Right ventricle myocardium superior (tissue), 1 donor: ENCODE measurements at regions not wholly inside any gene's neighbourhood (a gene's known extent, or its start where the extent isn't known, plus 50 kb on each side); places are given as distances from the start of the nearest gene placed in this dataset.
"Not testable (repeated sequence)": the region's sequence is repeated elsewhere in the genome, so short reads cannot be mapped to it uniquely, and the experiment has no call there.

ENCODE experiments used
- ATAC-seq: fragments of 200-7000 bp; cut with Tn5 transposase; one replicate; pipeline ENCODE4 v1.9.1; 2020; ENCODE audit warnings: mild to moderate bottlenecking; ENCODE audit not compliant: poor library complexity
- DNase-seq: peaks from one replicate; pipeline ENCODE4 v3.0.0-alpha.2; 2020
- intact Hi-C: fragments of 100-400 bp; cut with DNase I; formaldehyde crosslinking; loops from one replicate; pipeline ENCODE4 v1.11.2; 2022
- donor health status: DM: no; HTN: yes; CAD: no; lungs with severe emphysema.

DNA sequence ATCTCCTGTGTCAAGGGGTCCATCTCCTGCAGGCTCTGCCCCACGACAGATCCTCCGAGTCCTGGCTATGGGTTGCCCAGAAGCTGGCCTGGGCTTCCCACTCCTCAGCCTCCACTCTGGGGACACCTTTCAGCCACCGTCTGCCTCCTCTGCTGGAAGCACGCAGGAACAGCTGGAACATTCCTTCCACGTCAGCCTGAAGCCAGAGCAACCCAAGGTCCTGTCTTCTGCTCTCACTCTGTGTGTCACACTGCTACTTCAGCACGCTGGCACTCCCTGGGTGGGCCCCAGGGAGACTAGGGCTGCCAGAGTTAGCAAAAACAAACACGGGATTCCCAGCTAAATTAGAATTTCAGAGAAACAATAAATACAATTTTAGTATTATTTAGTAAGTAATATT is 148.8 kb downstream of the HRH4 start:
- ATAC-seq (no peak), DNase-seq (no peak)
- intact Hi-C loops = loop anchor here (10.0 kb wide), 1 partner anchor 66 kb away; no protein-coding TSS in a partner anchor

DNA sequence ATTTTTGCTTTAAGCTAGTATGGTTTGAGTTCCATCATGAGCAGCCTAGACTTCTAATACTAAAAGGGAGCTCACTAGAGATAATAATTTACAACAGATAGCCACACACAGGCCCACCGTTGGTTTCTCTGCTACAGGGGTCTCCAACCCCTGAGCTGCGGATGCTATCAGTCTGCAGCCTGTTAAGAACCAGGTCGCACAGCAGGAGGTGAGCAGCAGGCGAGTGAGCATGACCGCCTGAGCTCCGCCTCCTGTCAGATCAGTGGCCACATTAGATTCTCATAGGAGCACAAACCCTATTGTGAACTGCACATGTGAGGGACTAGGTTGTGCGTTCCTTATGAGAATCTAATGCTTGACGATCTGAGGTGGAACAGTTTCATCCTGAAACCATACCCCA is 150.6 kb downstream of the HRH4 start:
- intact Hi-C loops = no loop called here
- no peak for DNase-seq
- no peak for ATAC-seq

DNA sequence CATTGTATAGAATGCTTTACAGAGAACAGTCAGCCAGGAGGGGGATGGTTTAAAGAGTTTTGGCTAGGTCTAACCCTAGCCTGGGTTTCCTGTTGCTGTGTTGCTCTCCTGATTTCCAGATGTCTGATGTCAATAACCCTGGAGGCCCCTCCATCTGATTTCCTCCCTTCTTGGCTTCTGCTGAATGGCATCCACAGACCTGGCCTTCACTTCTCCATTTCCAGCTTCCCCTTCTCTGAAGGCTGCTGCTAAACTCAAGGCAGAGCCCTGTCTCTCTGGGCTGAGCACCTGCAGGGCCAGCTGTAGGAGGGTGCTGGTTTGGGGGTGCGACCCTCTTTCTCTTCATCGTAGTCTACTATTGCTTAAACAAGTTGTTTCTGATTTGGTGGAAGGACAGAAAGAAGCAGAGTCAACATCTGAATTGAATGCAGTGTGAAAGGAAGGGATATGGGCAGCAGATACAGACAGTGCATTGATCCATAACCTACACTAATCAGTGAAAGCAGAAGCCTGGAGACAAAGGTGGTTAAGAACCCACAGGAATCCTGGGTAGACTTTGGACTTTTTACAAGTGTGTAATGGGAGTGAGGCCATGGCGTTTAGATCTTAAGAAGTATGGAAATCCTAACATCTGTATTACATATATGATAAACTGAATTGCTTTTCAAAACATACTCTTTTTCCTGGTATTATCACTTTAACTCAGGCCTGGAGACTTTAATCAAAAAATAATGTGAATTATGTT is 153.6 kb downstream of the HRH4 start:
- DNase-seq (no peak), ATAC-seq (no peak)
- intact Hi-C loops = no loop called here

DNA sequence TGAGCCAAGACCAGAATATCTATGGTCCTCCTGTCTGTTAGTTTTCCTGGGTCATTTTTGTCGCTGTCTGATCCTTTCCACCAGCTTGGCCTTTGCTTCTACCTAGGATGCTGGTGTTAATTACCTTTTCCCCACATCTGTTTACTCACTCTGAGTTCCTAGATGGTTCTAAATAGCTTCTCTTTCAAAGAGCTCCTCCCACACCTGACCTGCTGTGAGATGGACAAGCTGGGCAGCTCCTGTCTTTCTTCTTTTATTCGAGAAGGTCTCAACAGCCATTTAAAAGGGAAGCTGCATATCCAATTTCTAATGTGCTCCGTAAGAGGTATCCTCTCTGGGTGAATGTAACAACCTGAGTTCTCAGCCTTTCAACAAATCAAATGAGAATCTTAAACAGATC is 156.2 kb downstream of the HRH4 start:
- DNase-seq (no peak), ATAC-seq (no peak)
- intact Hi-C loops = no loop called here

DNA sequence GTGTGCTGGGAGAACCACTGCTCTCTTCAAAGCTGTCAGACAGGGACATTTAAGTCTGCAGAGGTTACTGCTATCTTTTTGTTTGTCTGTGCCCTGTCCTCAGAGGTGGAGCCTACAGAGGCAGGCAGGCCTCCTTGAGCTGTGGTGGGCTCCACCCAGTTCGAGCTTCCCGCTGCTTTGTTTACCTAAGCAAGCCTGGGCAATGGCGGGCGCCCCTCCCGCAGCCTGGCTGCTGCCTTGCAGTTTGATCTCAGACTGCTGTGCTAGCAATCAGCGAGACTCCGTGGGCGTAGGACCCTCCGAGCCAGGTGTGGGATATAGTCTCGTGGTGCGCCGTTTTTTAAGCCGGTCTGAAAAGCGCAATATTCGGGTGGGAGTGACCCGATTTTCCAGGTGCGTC is 164.0 kb downstream of the HRH4 start:
- DNase-seq, intact Hi-C loops, ATAC-seq: not testable (repeated sequence)

DNA sequence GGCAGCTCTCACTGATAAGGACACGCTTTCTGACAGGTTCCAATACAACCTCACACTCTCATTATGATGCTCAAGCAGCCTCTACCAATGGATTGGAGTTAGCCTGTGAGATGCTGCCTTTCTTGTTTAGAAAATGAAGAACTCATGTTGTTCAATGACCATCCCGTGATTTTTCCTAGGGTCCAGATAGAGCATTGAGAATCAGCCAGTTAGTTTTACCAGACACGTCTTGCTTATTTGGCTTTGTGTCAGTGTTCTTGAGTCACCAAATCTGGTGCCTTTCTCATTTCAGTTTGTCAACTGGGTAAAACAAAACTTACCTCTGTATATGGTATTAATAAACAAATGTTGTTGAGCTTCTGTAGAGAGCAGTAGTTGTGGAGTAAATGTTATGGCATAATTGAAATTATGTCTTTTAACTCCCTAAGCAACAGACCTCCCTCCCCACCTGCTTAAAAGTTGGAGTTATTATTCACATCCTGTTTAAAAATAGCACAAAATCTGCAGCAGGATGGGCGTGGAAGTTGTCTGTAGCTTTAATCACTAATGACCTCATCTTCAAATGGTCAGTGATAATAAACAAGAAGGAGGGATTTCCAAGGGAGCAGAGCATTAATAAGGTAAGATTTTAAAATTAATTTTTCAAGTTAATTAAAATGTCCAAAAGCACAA is 167.3 kb downstream of the HRH4 start:
- intact Hi-C loops = no loop called here
- ATAC-seq (peak; percentile 18), DNase-seq (no peak)

DNA sequence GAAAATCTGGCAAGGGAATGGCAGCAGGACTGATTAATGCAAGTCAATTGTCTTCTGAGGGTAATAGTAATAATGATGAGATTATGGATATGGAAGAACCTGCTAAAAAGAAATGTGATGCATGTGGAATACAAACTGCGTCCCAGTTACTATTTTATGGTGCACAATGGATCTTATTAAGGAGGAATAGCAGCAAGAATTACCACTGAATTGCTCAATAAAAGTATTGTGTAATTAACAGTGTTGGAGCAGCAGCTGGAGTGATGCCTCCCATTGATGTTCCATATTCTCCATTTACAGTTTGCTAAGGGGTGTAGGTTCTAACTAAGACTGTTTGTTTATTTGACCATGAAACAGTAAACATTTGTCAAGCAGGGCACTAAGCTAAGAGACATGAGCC is 167.9 kb downstream of the HRH4 start:
- ATAC-seq (peak; percentile 51), DNase-seq (no peak)
- intact Hi-C loops = no loop called here

DNA sequence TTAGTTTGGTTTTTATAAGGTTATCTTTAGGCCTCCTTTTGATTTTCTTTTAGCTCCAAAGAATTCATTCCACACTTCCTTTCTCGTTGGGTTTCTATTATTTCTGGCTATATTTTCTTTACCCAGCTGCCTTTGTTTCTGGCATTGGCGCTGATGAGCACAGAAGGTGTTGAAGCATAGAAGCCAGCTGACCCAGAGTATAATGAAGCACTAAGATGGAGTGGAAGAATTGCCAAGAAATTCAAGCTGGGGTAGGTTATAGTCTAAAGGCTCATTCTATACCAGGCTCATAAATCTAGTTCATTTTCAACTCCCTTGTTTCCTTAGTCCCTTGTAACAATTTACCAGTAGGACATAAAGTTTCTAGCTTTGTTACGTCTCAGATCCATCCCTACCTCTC is 169.5 kb downstream of the HRH4 start:
- ATAC-seq (no peak), DNase-seq (no peak)
- intact Hi-C loops = no loop called here

DNA sequence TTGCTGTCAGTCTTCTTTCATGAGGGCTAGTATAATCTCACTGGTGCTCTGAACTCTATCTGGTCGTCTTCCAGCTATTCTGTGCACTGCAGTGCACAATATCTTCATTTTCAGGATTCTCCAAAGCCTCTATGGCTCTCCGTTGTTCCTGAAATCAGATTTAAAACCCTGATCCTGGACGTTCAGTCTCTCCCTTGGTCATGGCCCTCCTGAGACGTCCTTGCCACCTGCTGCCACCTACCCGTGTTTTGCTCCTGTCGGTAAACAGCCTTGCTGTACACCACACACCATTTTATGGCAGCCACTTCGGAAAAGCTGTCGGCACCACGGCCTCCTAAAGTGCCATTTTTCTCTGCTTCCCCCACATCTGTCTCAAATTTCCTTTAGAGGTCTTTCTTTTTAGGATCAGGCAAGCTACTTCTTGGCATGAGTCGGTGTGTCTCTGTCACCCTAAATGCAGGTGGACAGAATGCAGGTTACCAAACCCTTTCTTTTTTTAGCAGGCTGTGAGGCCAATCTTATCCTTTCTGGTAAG is 170.0 kb downstream of the HRH4 start:
- intact Hi-C loops = no loop called here
- no peak for ATAC-seq
- no peak for DNase-seq

DNA sequence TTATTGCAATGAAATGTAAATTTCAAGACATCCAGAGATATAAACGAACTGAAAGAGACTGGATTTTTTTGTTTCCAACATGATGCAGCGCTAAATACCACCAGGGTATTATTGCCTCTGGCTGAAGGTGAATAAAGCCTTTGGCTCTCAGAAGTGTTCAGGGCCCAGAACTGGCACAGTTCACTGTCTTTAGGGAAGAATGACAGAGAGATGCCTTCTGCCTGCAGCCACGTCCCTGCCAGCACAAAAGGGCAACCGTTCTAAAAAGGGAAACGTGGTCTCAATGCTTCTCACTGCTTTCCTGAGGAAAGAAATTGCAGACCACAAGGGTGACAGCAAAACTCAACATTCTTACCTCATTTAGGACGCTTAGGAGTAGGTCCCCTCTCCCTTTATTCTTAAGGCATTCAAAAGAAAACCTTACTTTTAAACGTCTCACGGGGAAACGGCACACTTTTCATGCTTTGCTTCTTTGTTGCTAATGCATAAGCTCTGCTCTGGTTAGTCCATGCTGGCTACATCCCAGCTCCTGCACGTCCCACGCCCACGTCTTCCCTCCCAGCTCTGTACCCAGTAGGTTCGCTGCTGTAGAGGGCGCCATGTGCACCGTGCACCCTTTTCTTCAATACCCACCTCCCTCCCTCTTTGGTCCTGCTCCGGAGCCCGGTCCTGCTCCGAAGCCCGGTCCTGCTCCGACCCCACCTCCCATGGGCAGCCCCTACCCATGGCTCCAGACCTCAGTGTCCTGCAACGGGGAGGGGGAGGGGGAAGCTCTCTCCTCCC is 171.0 kb downstream of the HRH4 start:
- DNase-seq (no peak), ATAC-seq (peak; percentile 72)
- intact Hi-C loops = no loop called here

DNA sequence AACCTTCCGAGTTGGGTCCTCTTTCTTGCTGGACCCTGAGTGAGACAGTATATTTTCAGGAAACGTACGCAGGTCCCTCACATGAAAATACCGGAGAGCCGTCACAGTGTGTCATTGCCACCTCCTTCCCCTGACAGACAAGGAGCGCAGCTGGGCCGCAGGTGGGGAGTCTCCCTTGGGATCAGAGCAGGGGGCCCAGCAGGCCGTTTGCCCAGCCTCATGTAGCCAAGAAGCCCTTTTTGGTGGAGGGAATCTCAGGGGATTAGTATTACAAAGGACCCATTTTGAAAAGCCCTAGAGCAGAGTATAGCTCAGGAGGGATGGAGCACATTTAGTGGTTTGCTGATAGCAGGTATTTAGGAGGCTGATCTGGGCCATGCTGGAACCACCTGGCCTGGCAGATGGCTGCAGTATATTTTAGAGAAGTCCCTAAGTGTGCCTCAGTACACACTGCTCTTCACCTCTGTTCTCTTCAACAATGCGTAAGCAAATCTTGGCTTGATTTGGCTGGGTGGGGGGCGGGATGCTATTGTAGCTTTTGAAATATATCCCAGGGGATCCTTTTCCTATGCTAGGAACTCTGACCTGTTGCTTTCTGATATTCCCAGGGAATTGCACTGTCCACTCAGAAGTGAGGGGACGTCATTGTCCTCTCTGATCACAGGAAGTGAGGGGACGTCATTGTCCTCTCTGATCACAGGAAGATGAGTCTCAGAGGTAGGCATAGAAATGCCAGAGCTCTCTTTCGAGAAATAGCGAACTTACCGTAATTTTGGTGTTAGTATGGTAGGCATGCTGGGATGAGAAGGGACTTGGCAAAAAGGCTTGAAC is 171.9 kb downstream of the HRH4 start:
- intact Hi-C loops = no loop called here

DNA sequence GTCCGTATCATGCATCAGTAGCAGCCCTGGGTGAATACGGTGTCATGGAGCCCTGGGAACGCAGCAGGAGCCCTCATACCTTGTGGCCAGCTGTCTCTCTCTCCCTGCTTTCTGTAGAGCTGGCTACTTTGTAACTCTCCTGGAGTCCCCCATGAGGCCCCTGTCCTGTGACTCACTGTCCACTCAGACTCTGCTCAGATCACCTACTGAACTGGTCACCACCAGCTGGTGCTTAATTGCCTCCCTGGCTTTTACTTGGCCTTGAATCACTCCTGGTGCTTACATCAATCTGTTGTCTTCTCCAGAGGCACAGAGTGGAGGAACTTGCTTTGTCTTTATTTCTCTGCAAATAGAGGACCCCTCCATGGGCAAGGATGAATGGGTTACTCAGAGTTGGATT is 172.7 kb downstream of the HRH4 start:
- no peak for ATAC-seq
- no peak for DNase-seq
- intact Hi-C loops = no loop called here

More for the DNA sequence above, 171.9 kb downstream of the HRH4 start:
- DNase-seq (no peak), ATAC-seq (no peak)

DNA sequence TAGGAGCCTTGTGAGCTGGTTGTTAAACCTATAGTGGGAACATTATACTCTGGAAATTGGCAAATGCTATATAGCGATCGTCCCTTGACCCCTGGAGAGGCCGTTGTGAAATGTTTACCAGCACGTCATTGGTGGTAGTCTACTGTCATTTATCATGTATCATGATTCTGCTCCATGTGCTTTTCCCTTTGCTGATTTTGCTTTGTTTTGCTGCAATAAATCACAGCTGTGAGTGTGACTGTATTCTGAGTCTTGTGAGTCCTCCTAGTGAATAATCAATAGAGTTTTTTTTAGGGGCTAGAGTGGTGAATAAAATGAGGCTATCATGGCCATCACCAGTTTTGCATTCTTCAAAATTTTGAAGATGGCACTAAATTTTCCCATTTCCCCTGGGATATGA is 189.1 kb downstream of the HRH4 start:
- no peak for ATAC-seq
- intact Hi-C loops = no loop called here

DNA sequence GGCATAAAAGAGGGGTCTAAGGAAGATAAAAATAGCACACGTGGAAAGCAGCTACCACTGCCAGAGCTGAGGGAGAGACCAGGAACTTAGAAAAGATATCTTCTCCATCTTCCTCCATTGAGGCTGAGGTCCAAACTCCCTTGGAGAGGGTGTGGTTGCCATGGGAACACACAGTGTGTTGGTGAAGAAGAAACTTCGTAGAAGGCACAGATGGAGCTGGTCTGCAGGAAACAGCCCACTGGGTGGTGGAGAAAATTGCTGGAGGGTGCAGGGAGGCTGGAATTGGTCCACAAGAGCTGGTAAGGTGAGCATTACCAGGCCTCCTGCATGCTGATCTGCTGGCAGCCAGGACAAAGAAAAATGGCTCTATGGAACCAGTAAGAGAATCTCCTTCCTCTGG is 191.0 kb downstream of the HRH4 start:
- ATAC-seq = no peak
- DNase-seq = no peak
- intact Hi-C loops = no loop called here

More for the DNA sequence above, 189.1 kb downstream of the HRH4 start:
- DNase-seq = no peak

DNA sequence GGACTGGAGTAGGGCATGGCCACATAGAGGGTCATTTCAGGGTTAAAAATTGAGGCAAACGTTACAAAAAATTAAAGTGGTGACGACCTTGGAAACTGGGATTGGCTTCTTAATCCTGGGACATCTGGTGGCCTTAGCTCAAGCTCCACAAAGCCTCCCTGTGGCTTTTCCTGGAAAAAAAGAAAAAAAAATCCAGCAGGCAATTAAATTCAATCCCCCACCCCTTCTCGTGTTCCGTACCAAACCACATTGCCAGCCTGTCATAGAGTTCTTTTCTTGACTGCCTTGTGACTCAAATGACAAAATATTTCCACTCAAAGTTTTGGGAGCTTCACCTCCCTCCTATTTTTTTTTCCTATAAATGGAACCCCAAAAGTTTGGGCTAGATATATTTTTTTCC is 195.6 kb downstream of the HRH4 start:
- DNase-seq (no peak), ATAC-seq (no peak)
- intact Hi-C loops = no loop called here

DNA sequence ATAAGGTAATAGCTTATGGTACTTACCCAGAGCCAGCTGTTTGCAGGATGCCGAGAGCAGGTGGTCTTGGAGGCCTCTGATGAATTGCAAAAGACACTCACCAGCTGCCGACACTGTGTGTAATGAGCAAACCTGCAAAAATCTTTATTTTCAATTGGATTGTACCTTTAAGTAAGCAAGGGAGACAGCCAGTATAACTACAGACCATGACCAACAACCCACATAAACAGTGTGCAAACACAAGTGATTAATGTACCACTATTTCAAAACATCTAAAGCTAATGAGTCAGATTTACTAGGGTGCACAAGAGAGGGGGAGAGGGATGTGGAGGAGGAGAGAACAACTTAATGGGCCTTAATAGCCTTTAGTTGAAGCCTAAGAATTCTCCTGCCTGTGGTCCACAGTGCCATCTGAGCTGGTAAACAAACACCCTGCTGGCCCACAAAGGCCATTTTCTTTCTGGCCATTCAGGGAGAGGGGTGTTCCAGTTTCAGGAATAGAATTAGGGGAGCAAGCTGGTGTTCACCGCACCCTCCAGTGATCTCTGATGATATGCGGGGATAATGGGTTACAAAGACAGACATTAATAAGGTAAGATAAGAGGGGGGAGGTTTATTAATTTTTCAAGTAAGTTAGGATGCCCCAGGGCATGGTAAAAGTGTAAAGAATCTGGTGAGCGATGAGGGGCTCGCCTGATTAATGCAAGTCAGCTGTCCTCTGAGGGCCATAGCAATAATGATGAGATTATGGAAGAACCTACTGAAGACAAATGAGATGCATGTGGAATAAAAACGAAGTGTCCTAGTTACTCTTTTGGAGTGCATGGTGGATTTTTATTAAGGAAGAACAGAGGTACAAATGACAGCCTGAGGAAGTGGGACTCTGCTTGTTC is 196.4 kb downstream of the HRH4 start:
- ATAC-seq (no peak), DNase-seq (no peak)
- intact Hi-C loops = no loop called here

DNA sequence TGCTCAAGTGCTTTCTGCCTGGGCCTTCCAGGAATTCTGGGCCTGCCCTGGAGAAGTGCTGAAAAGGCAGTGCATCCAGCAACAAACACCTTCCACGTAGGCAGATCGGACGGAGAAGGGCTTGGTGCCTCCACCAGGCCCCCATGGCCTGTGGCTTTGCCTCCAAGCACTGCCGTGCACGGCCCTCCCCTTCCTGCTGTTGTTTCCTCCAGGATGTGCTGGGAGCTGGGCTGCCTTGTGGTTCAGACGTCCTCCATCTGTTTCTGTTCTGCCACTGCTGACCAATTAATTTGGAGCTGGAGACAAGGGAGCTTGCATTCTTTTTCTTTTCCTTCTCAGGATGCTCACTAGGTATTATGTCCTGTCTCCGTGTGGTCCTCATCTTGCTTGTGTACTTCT is 197.0 kb downstream of the HRH4 start:
- intact Hi-C loops = no loop called here

DNA sequence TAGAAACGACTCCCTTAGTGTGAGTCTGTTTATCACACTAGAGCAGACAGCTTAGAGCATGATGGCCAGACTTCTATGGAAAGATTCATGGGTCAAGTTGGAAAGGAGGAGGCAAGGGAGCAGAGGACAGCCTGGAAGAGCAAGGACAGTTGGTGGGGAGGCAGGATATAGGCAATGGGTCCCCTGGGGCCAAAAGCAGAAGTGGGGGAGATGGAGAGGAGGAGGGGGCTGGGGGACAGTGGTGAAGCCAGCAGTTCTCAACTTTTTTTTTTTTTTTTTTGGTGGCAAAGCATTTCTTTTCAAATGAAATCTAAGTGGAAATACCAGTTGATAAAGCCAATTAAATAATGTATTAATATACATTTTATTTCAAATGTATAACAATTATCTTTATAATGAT is 197.9 kb downstream of the HRH4 start:
- no peak for ATAC-seq
- no peak for DNase-seq
- intact Hi-C loops = no loop called here

More for the DNA sequence above, 197.0 kb downstream of the HRH4 start:
- ATAC-seq (no peak), DNase-seq (no peak)
